Neural cell (in vitro differentiated cells): ENCODE measurements at regions not wholly inside any gene's neighbourhood (a gene's known extent, or its start where the extent isn't known, plus 50 kb on each side); places are given as distances from the start of the nearest gene placed in this dataset.
"Not testable (repeated sequence)": the region's sequence is repeated elsewhere in the genome, so short reads cannot be mapped to it uniquely, and the experiment has no call there.

Experiments used
- CTCF ChIP-seq: fragments of 450-650 bp; IDR thresholded peaks from 2 replicates; pipeline ENCODE4 v1.5.1; 2014; ENCODE audit warnings: antibody characterized with exemption, mild to moderate bottlenecking, moderate library complexity; ENCODE audit not compliant: poor library complexity, severe bottlenecking
- EP300 ChIP-seq: fragments of 450-650 bp; conservative IDR thresholded peaks from 2 replicates; pipeline ENCODE4 v1.6.1; 2014; ENCODE audit warnings: antibody characterized with exemption, mild to moderate bottlenecking, moderate library complexity; ENCODE audit not compliant: poor library complexity, severe bottlenecking
- EZH2 ChIP-seq: fragments of 200-600, 300-800 bp; shearing (Covaris generic), sonication (generic); IDR thresholded peaks from 2 replicates; pipeline ENCODE4 v1.6.1; 2014; ENCODE audit warnings: antibody characterized with exemption, low read length, borderline replicate concordance, mild to moderate bottlenecking; ENCODE audit not compliant: insufficient read depth, poor library complexity, severe bottlenecking
- RAD21 ChIP-seq: fragments of 450-650 bp; conservative IDR thresholded peaks from 2 replicates; pipeline ENCODE4 v1.6.1; 2014; ENCODE audit warnings: antibody characterized with exemption, mild to moderate bottlenecking, moderate library complexity
- TAF1 ChIP-seq: IDR thresholded peaks from 2 replicates; pipeline ENCODE4 v1.6.1; 2012; ENCODE audit warnings: low read depth
- TF ChIP-seq, protein P1 (sequence below): IDR thresholded peaks from 2 replicates; pipeline ENCODE4 v1.6.1; 2012; ENCODE audit warnings: borderline replicate concordance

GRCh38 chr16:13357842-13358241 lies 456.4 kb downstream of the SHISA9 start:
- TF ChIP-seq CTCF, TAF1, EP300, EZH2, RAD21: not testable (repeated sequence)
- TF ChIP-seq, protein P1, sequence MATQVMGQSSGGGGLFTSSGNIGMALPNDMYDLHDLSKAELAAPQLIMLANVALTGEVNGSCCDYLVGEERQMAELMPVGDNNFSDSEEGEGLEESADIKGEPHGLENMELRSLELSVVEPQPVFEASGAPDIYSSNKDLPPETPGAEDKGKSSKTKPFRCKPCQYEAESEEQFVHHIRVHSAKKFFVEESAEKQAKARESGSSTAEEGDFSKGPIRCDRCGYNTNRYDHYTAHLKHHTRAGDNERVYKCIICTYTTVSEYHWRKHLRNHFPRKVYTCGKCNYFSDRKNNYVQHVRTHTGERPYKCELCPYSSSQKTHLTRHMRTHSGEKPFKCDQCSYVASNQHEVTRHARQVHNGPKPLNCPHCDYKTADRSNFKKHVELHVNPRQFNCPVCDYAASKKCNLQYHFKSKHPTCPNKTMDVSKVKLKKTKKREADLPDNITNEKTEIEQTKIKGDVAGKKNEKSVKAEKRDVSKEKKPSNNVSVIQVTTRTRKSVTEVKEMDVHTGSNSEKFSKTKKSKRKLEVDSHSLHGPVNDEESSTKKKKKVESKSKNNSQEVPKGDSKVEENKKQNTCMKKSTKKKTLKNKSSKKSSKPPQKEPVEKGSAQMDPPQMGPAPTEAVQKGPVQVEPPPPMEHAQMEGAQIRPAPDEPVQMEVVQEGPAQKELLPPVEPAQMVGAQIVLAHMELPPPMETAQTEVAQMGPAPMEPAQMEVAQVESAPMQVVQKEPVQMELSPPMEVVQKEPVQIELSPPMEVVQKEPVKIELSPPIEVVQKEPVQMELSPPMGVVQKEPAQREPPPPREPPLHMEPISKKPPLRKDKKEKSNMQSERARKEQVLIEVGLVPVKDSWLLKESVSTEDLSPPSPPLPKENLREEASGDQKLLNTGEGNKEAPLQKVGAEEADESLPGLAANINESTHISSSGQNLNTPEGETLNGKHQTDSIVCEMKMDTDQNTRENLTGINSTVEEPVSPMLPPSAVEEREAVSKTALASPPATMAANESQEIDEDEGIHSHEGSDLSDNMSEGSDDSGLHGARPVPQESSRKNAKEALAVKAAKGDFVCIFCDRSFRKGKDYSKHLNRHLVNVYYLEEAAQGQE, result not testable (repeated sequence)
